Osteocyte (in vitro differentiated cells): ENCODE measurements at regions not wholly inside any gene's neighbourhood (a gene's known extent, or its start where the extent isn't known, plus 50 kb on each side); places are given as distances from the start of the nearest gene placed in this dataset.

ENCODE experiments used
- DNase-seq: peaks from one replicate; pipeline ENCODE4 v3.0.0; 2021; ENCODE audit warnings: mixed read lengths; ENCODE audit not compliant: unreplicated experiment; ENCODE audit errors: extremely low spot score
- H3K27ac Mint-ChIP-seq: one replicate; pipeline ENCODE4 v1.8.0; 2021; ENCODE audit warnings: mild to moderate bottlenecking, mixed read lengths; ENCODE audit not compliant: unreplicated experiment
- H3K27me3 Mint-ChIP-seq: one replicate; pipeline ENCODE4 v1.8.0; 2021; ENCODE audit warnings: mixed read lengths; ENCODE audit not compliant: unreplicated experiment
- H3K36me3 Mint-ChIP-seq: one replicate; pipeline ENCODE4 v1.8.0; 2021; ENCODE audit warnings: mixed read lengths; ENCODE audit not compliant: unreplicated experiment
- H3K4me1 Mint-ChIP-seq: one replicate; pipeline ENCODE4 v1.8.0; 2021; ENCODE audit warnings: mixed read lengths; ENCODE audit not compliant: unreplicated experiment
- H3K4me3 Mint-ChIP-seq: one replicate; pipeline ENCODE4 v1.8.0; 2021; ENCODE audit warnings: mild to moderate bottlenecking, moderate library complexity, mixed read lengths; ENCODE audit not compliant: unreplicated experiment
- H3K9me3 Mint-ChIP-seq: one replicate; pipeline ENCODE4 v1.8.0; 2021; ENCODE audit warnings: mixed read lengths; ENCODE audit not compliant: unreplicated experiment
- CTCF ChIP-seq: fragments of 200-600 bp; sonication (generic); IDR thresholded peaks from 2 replicates; pipeline ENCODE4 v1.5.0; 2021; ENCODE audit warnings: antibody characterized with exemption, mild to moderate bottlenecking, moderate library complexity

- Mint-ChIP-seq H3K27ac (no peak overlapping the region), H3K27me3 (no peaks in the 10 kb centered on the region), H3K9me3 (peaks cover 3% of the 10 kb centered on the region), H3K36me3 (no peaks in the 10 kb centered on the region), H3K4me1 (no peaks in the 10 kb centered on the region), H3K4me3 (no peak overlapping the region)
- DNase-seq, result no peak
- TF ChIP-seq CTCF, result no peak
Measured at GRCh38 chr19:13670846-13671245, 93.5 kb upstream of the MRI1 start.

- DNase-seq, result no peak
- Mint-ChIP-seq H3K4me1 (no peaks in the 10 kb centered on the region), H3K4me3 (no peak overlapping the region), H3K36me3 (no peaks in the 10 kb centered on the region), H3K27ac (no peak overlapping the region), H3K9me3 (peaks cover 3% of the 10 kb centered on the region), H3K27me3 (no peaks in the 10 kb centered on the region)
- no peak for TF ChIP-seq CTCF
Measured at GRCh38 chr19:13669780-13670355, 94.5 kb upstream of the MRI1 start.

DNA sequence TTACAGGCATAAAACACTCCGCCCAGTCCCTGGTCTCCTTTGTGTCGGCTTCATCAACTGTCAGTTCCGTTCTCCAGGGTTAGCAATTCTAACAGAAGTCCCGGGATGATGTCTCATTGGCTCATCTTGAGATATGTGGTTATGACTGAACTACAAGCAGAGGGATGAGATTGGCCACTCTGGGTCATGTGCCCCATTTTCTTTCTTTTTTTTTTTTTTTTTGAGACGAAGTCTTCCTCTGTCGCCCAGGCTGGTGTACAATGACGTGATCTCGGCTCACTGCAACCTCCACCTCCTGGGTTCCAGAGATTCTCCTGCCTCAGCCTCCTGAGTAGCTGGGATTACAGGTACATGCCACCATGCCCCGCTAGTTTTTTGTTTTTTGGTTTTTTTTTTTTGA, 95.4 kb upstream of the MRI1 start:
- Mint-ChIP-seq H3K36me3 (no peaks in the 10 kb centered on the region), H3K4me1 (no peaks in the 10 kb centered on the region), H3K27me3 (no peaks in the 10 kb centered on the region), H3K9me3 (peaks cover 3% of the 10 kb centered on the region), H3K4me3 (no peak overlapping the region), H3K27ac (no peak overlapping the region)
- no peak for TF ChIP-seq CTCF
- DNase-seq, result no peak

GRCh38 chr19:13666165-13666564, 98.2 kb upstream of the MRI1 start:
- Mint-ChIP-seq H3K27me3 (peaks cover 5% of the 10 kb centered on the region), H3K36me3 (no peaks in the 10 kb centered on the region), H3K4me3 (no peak overlapping the region), H3K9me3 (no peaks in the 10 kb centered on the region), H3K4me1 (no peaks in the 10 kb centered on the region), H3K27ac (no peak overlapping the region)
- TF ChIP-seq CTCF, result no peak
- DNase-seq, result no peak

DNA sequence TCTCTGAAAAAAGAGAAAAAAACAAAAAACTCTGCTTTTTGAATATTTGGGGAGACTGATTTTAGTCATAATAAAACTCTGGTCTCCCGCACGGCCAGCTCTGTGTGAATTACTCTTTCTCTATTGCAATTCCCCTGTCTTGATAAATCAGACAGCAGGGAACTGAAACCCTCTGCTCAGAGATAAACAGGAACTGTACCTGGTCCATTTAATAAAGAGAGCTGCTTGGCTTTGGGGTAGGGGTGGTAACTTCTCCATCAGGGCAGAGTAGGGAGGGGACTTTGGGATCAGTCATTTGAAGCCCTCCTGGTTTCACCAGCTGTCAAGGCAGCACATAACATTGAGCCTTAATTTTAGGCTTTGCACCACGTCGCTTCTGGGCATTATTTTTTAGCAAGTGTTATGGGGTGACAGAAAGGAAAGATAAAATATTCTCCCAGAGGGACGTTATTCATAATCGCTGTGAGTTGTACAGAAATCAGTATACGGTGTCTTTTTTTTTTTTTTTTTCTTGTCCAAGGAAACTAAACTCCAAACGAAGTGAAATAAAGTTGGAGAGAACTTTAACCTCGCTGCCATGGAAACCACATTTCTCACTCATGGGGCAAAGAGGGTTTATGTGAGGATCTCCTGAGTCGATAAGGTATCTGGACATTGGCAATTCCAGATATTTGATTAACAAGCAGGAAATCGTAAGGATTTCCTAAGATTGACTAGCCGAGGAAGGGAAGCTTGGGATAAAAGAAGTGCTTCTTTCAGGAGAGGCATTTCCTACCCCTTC, 99.0 kb upstream of the MRI1 start:
- Mint-ChIP-seq H3K36me3 (no peaks in the 10 kb centered on the region), H3K4me3 (no peak overlapping the region), H3K27me3 (peaks cover 5% of the 10 kb centered on the region), H3K27ac (no peak overlapping the region), H3K9me3 (no peaks in the 10 kb centered on the region), H3K4me1 (no peaks in the 10 kb centered on the region)
- no peak for DNase-seq
- TF ChIP-seq CTCF, result no peak
